EH (cell line): ENCODE measurements at regions not wholly inside any gene's neighbourhood (a gene's known extent, or its start where the extent isn't known, plus 50 kb on each side); places are given as distances from the start of the nearest gene placed in this dataset.

Experiments used
- DNase-seq: peaks from one replicate; pipeline ENCODE4 v3.0.0-alpha.2; 2015; ENCODE audit warnings: low read depth

DNA sequence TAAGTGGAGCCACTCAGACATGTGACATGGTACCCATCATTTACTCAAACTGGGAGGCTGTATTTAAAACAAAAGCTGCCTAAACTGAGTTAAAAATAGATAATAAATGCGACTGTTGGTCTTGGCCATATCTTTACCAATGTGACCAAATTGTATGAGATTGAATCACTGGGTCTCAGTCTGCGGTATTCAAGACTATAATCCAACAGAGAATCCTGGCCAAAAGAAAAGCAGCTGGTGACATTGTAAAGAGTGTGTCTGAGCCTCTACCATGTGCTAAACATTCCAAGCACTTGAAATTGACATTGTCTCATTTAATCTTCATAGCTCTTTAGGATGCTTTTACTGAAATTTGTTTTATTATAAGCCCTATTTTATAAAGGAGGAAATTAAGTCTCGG is 282.6 kb downstream of the ZNF608 start:
- no peak for DNase-seq

GRCh38 chr5:124462751-124463150 is 283.7 kb downstream of the ZNF608 start:
- no peak for DNase-seq

DNA sequence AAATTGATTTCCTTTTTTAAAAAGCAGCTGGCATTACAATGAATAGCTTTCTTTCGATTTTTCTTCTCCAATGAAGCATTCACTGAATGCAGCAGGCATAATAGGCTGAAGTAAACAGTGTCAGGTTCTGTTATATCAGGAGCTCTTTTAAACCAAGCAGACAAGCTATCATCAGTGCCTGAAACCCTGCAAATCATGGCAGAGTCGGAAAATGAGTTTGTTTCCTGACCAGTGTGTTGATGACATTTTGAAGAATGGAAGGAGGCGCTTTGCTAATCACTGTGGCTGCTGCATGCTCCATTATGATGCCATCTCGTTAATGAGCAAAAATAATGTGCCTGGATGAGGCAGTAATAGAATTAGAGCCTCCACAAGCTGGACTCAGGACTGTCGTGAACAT is 284.5 kb downstream of the ZNF608 start:
- no peak for DNase-seq

DNA sequence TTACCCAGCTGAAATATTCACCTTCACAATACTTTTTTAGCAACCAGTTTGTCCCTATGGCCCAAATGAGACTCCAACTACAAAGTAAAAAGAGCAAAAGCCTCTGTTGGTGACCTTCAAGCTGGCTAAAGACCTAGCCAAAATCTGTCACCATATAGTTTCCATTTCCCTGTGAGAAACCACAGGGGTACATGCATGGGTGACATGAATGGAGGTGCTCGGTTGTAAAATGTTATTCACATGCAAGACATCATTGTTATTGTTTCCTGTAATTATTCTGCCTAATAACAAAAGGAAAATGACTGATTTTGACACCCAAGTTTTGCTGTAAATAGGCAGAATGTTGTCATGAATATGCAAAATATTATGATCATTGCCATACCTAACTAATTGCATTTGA is 285.3 kb downstream of the ZNF608 start:
- DNase-seq, result no peak

- no peak for DNase-seq
Observed at GRCh38 chr5:124460642-124461041, 285.8 kb downstream of the ZNF608 start.

GRCh38 chr5:124459984-124460383 is 286.5 kb downstream of the ZNF608 start:
- no peak for DNase-seq

GRCh38 chr5:124457901-124458300 is 288.5 kb downstream of the ZNF608 start:
- DNase-seq, result no peak

- no peak for DNase-seq
Observed at GRCh38 chr5:124457101-124457500, 289.3 kb downstream of the ZNF608 start.

DNA sequence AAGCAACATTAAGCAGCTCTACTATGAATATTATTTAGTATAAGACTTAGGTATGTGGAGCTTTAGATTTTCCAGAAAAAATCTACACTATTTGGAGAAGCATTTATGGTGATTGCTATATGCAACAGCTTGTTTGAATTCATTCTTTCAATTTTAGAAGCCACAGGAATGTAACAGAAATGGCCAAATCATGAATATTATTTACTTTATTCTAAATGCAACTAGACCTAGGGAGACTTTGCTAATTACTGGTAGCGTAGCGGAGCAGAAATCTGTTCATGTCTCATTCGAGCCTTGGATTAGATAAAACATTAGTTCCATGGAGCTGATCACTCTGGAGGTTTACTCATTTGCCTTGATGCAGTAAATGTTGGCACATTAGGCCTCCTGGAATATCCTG is 290.2 kb downstream of the ZNF608 start:
- no peak for DNase-seq

- no peak for DNase-seq
Observed at GRCh38 chr5:124454081-124454480, 292.4 kb downstream of the ZNF608 start.

- peak; percentile 8 for DNase-seq
Observed at GRCh38 chr5:124453221-124454051, 293.0 kb downstream of the ZNF608 start.

DNA sequence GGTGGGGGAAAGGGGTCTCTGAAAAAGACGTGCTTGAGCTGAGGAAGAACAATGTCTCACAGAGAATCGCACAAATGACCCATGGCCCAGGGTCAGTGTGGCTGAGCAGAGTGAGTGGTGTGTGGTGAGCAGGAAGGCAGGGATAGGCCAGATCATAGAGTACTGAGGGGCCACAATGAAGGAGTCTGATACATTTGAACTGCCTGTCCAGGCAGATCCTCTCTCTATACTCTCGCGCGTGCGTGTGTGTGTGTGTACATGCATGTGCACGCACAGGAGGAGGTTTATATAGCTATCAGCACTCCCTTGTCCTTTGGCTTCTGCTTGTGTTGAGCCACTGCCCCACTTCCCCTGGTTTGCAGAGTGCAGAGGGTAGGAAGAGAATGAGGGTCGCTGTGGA is 294.0 kb downstream of the ZNF608 start:
- DNase-seq, result no peak

DNA sequence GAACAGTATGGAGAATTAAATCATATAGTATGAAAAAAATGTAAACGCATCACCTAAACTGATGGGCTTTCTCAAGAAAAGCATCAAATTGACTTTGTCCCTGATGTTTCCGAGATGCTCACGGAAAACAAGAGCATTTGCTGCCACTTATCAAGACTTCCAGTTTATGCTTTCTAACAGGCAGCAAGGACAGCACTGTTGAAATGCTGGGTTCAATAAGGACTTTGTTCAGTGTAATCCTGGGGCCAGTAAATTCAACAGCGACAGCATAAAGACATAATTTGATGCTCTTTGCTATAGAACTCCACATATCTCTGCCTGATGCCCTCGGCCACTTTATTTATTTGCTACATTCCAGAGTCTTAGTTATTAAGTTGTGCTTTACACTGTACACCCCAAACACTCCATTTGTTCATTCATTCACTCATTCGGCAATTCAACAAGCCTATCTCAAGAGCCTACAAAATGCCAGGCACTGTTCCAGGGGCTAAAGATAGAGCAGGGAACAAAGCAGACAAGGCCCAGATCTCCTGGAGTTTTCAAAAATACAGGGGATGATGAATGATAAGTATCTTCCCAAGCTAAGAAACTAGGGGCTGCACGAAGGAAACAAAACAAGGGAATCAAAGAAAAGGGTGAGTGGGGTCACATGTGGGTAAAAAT is 294.6 kb downstream of the ZNF608 start:
- DNase-seq, result no peak

GRCh38 chr5:124446120-124446519 is 300.3 kb downstream of the ZNF608 start:
- DNase-seq, result no peak

GRCh38 chr5:124445070-124445619 is 301.3 kb downstream of the ZNF608 start:
- no peak for DNase-seq

GRCh38 chr5:124444147-124444775 is 302.2 kb downstream of the ZNF608 start:
- no peak for DNase-seq

- DNase-seq, result no peak
Observed at GRCh38 chr5:124440471-124440870, 306.0 kb downstream of the ZNF608 start.

GRCh38 chr5:124439609-124440008 is 306.8 kb downstream of the ZNF608 start:
- DNase-seq, result no peak

GRCh38 chr5:124438903-124439281 is 307.5 kb downstream of the ZNF608 start:
- DNase-seq, result no peak

- no peak for DNase-seq
Observed at GRCh38 chr5:124438026-124438902, 308.2 kb downstream of the ZNF608 start.

GRCh38 chr5:124436294-124436693 is 310.1 kb downstream of the ZNF608 start:
- DNase-seq, result no peak

GRCh38 chr5:124433170-124433569 is 313.3 kb downstream of the ZNF608 start:
- no peak for DNase-seq
